ENCODE measurements at regions not wholly inside any gene's neighbourhood (a gene's known extent, or its start where the extent isn't known, plus 50 kb on each side); places are given as distances from the start of the nearest gene placed in this dataset.

DNA sequence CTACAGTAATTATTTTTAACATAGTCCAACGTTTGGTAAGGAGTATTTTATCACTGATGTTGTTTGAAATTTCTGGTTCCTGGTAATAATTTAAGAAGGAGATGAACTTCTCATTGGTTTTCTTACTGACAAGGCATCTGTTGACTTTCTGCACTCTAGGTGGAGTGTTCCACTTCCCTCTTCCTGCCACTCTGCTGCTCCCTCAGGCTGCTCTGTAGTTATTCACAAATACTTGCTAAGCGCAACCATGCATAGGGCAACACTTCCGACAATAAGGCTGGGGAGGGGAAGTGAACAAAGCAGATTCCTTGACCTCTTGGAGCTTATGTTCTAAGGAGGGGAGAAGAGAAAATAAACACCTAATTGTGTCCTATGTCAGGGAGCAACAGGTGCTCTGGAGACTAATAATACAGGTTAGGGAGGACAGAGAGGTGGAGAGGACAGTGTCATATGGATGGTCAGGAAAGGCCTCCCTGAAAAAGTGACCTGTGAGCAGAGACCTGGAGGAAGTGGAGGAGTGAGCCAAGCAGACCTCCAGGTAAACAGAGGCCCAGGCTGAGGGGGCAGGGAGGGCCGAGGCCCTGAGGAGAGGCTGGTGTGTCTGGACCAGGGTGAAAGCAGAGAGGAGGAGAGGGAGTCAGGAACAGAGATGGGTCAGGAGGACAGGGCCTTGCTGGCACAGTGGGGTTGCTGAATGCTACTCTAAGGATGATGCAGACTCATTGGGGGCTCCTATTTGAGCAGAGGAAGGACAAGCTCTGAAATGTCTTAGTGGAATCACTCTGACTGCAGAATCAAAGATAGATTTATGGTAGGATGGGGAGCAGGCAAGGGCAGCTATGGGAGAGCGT, 134.8 kb upstream of the SLC24A3 start:
- DNase-seq: no peak

DNA sequence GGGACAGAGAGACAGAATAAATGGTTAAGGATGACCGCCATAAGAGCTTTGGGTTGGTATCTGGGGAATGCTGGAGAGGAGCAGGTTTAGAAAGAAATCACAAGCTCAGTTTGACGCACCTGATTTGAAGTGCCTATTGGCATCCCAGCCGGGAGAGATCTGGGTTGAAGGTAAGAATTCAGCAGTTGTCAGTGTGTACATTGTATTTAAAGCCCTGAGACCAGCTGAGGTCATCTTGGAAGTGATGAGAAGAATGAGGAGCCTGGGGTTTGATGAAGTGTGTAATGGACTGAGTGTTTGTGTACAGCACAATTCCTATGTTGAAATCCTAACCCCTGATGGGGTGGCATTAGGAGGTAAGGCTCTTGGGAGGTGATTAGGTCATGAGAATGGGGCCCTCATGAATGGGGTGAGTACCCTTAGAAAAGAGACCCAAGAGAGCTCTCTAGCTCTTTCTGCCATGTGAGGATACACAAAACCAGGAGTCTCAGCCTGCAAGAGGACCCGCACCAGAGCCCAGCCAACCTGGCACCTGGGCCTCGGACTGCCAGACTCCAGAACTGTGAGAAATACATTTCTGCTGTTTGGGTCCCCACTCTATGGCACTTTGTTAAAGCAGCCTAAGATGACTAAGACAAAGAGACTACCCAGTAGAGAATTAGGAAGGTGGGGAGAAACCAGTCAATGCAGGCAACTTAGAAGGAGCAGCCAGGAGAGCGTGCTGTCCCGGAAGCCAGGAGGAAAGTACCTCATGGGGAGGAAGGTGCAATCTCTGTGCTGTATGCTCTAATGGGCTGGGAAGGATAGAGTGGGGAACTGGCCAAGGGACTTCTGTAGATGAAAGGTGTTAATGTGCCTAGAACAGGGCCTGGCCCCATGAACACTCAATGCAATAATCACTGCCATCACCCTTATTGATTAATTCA, 133.7 kb upstream of the SLC24A3 start:
- DNase-seq: no peak

DNA sequence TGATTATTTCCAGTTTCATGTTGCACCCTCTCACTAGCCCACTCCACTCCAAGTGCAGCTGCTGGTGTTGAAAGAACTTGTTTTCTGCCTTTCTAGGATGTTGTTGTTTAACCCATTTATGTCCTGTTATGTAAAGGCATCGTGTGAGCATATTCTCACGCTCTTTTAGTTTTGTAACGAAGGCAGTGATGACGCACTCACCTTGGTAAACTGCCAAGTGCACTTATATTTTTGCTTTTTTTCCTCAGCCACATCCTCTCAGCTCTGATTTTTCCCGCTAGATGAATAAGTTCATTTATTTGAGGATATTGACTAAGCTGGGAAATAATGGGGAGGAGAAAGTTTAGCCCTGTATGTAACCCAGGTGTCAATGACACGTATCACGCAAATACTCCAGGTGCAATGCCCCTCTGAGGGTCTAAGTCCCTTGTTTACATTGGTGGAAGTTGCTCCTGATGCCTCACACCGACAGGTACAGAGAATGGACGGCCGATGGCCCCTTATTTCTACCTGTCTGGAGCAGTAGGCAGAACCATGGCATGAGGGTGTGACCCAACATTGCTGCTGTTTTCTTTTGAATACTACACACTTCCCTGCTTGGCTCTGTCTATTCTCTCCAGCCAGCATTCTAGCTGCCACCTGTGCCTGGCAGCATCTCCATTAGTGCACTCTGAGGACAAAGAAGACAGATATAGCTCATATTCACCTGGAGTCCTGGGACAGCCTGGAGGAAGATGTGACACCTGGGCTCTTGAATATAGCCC, 132.7 kb upstream of the SLC24A3 start:
- DNase-seq: no peak

DNA sequence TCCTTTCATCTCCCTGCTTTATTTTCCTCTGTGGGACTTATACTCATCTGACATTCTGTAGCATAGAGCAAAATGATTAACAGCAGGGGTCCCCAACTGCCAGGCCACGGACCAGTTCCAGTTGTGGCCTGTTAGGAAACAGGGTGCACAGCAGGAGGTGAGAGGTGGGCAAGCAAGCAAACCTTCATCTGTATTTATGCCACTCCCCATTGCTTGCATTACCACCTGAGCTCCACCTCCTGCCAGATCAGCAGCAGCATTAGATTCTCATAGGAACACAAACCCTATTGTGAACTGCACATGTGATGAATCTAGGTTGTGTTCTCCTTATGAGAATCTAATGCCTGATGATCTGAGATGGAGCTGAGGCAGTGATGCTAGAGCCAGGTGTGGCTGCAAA, 130.5 kb upstream of the SLC24A3 start:
- DNase-seq: no peak

DNA sequence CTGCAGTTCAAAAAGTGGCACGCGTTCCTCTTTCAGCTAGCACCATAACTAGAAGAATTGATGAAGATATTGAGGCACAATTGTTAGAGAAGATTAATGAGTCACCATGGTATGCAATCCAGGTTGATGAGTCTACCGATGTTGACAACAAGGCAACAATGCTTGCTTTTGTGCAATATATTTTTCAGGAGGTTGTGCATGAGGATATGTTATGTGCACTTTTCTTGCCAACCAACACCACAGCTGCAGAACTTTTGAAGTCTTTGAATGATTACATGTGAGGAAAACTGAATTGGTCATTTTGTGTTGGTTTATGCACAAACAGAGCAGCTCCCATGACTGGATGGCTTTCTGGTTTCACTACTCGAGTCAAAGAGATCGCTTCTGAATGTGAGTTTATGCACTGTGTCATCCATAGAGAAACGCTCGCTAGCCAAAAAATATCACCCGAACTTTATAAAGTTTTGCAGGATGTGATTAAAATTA, 129.3 kb upstream of the SLC24A3 start:
- DNase-seq: no peak

DNA sequence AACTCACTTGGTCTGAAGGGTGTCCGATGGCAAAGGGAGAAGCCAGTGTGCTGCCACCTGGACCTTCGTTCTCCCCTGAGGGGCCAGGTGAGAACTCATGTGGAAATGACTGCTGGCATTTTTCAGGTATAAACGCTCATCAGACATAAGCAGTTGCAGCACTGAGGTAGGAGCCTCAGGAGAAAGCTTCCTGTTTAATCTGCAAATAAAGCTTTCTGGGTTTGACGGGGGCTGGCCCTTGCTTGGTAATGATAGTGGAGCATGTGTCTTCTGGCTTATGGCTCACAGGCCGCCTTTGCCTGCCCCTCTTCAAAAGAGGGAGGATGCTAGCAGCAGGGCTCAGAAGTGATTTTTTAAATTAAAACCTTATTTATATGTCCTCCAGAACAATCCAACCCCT, 122.1 kb upstream of the SLC24A3 start:
- DNase-seq: no peak

DNA sequence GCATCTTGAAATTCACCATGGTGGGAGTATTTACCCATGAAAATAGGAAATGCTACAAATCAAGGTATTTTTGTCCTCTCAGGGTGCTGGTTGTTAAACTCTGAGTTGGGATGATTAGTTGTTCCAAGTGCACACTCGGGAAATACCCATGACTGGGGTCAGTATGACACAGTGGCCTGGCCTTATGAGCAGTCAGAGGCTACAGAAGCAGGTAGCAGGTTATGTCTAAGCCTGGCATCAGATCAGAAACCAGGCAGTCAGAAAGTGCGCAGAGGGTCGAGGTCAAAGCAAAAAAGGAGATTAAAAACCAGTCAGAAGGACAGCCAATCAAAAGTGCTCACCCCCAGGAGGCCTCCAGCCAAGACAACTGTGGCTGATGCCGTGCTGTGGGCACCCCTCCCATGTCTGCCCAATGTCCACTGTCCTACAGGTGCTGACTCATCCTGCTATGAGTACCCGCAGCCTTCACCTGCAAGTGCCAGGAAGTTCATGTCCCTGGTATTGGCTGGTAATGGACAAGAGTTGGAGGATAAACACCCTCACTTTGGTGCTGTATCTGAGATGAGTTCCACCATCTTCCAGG, 117.4 kb upstream of the SLC24A3 start:
- no peak for DNase-seq

DNA sequence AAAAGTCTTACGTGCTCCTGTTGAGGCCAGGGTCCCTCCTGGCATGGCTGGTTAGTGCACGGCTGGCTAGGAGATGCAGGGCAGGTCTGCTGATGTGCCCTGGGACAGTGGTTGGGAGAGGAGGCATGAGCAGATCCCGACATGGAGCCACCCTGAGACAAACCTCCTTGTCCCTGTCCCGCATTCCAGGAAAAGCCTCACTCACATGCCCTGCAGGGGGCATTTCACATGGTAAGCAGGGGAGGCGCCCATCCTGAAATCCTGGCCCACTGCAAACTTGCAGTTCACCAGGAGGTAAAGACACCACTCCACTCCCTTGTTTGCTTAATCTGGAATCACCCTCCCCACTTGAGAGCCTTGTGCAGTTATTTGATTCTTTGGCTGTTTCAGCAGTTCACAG, 116.7 kb upstream of the SLC24A3 start:
- DNase-seq: no peak

DNA sequence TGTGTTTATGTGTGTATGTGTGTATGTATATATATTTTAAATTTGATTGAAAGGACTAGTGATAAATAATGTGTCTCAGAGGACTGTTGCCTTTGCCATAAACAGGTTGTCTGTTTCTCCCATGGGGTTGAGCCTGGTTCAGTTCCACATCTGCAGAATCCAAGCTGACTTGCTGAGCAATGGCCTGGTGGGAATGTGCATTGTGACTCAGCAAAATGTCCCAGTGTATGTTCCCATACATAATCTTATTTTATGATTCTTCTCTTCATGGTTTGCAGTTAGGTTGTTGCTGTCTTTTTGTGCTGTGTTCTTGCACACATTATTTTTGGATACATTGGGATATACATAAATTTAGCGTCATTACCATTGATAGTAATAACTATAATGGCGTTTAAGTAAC, 115.6 kb upstream of the SLC24A3 start:
- peak in 1 of 3 donors; percentile 7 for DNase-seq

DNA sequence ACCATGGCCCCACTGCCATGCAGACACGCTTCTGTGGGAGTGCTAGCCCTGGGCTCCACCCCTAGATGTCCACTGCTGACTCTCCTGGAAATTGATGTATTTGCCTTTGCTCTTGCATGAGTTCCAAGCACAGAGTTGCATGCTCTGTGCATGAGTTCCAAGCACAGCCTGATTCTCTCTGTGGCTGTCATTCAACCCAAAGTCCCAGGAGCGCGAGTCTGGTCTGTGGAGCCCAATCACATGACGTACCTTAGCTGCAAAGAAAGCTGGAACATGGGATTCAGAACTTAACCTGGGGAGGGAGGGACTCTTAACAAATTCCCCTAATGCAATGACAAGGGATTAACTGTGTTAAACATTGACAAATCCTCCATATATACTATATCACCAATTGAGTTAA, 114.3 kb upstream of the SLC24A3 start:
- DNase-seq: no peak

DNA sequence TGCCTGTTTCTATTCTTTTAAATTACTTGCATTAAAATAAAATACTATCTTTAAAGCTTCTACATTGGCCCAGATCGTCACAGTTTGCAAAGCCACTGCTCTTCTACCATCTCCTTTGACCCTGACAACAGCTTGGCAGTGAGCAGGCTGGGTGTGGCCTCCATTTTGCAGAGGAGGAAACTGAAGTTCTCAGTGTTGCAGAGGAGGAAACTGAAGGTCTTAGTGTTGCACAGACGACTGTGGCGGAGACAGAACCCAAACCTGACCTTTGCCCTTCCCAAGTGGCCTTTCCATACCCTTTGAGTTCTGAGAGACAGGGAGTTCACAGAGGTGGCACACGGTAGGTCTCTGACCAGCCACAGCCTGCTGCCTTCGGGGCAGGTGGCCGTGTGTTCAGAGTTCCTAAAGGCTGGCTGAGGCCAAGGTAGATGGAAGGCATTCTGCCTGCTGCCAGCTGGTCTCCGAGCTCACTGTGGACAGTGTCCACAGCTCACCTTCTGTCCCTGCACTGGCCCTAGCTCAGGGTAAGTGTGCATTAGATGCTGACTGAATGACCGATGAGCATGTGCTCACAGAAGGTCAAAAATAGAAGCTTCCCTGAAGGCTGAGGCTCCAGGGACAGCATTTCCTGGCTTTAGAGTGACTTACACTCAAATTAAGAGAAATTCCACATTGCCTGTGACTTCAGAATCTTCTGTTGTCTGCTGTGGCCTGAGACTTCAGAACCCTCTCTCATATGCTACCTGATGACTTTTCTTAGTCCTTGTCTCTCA, 113.5 kb upstream of the SLC24A3 start:
- no peak for DNase-seq

DNA sequence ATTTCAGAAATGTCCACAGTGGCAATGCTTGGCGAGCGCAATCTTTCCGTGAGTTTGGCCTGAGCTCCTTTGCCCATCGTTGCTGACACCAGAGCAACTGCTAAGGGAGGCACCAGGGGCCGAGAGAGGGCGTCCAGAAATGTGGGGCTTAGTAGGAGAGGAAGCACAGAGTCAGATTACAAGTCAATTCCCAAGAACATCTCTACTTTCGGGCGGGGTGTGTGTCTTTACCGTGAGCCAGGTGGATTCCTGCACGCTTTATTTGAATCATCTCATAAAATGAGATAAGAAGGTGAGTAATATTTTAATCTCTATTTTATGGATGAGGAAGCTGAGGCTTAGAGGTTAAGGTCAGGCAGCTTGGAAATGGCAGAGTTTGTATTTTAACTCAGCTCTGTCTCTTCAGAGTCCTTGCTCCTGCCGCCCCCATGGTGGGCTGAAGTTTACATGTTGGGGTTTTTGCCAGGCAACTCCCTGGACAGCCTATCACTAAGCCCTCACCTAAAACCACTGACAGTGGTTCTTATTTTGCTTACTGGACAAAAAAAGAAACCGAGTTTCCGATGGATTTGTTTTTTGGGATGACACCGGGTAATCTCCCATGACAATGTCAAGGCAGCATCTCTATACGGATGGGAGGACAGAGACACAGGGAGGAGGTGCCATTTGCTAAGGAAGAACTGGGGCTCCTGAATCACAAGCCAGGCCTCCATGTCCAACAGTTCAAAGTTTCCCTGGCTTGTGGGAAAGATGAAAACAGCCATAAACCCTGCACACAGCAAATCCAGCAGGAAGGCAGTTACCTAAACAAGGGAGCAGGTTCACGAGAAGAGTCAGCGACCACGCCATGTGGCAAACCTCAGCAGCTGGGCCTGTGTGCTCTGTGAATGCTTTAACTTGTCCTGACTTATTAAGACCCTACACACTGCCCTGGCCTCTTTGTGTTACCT, 112.6 kb upstream of the SLC24A3 start:
- DNase-seq: no peak

DNA sequence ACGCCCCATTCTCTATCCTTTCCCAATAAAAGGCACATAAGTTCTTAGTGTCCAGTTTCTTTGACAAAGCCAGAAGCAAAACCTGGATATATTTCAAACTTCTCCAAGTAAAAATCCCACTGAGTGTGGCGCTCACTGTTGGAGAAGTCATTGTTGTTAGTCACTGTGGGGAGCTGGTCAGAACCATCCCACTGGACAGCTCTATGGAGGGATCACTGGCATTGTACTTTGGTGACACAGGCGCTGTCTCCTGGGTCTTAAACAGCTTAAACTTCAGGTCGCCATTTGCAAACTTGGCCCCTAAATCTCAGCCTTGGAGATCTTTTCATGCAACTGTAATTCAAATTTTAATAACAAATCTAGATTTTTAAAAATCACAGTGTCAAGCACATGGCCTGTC, 111.5 kb upstream of the SLC24A3 start:
- DNase-seq: no peak

DNA sequence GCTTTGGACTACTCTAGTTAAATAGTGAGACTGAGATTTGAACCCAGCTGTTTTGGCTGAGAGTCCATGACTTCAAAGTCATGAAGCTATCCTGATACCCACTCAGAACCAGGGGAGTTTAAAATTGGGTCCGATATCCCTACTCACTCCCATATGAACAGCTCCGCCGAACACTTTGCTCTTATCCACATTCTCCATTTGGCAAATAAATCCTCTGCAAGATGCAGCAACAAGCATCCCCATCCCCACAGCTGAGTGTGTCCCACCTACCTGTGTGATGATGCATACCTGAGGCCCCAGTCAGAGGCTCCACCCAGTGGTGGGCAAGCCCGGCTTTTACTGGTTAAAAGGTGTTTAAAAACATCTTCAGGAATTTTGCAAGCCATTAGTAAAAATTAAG, 108.3 kb upstream of the SLC24A3 start:
- DNase-seq: no peak

DNA sequence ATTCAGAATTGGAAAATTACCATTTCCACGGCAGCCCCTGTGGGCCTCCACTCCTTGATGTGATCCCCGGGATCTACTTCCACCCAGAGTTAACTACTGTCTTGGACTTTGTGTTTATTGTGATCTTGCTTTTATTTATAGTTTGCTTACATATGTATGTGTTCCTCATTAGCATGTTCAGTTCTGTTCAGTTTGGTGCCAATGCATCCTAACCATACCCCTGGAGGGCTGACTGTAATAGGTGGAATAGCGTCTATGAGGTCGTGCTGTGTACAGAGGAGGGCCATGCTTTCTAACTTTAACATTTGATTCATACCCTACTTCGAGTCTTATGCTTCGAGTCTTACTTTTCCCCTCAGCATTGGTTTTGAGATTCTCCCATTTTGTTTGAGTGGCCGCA, 104.3 kb upstream of the SLC24A3 start:
- no peak for DNase-seq

DNA sequence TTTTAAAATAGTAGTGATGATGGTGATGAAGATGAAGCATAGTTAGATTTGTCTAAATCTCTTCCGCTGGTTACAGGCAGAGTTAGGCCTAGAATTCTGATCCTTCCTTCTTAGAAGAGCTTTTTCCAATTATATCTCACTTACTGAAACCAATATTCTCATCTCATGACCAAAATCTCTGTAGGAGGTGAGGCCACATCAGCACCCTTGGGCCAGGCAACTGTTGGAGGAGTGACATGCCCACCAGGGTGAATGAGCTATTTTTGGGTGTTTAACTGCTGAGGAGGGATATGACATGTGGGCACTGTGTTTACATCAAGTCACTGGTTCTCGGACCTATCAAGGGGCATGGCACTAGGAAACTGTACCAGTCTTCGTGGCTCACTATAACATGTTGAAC, 102.2 kb upstream of the SLC24A3 start:
- no peak for DNase-seq

DNA sequence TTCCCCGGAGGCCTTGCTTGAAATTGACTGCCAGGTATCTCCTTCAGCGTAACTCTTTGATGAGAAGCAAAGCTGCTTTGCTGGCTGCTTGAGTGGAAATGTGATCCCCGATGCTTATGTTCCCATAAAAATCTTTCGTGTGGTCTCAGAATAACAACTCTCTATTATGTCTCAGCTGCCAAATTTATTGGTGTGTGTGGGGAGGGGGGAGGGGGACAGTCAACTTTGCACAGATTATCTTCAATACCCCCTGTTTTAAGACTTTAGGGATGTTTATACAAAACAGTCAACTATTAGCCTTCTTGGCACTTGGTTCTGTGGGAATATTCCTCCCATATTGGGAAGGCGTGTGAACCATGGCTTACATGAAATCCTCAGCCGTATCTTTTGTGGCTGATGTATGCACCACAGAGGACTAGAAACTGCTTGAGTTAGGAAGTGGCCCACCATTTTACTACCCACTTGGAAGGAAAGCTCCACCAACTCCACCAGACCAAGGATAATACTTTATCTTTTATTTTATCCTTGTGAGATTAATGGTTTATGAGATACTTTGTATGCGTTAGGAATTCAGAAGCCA, 101.5 kb upstream of the SLC24A3 start:
- peak in 1 of 3 donors; percentile 35 for DNase-seq

DNA sequence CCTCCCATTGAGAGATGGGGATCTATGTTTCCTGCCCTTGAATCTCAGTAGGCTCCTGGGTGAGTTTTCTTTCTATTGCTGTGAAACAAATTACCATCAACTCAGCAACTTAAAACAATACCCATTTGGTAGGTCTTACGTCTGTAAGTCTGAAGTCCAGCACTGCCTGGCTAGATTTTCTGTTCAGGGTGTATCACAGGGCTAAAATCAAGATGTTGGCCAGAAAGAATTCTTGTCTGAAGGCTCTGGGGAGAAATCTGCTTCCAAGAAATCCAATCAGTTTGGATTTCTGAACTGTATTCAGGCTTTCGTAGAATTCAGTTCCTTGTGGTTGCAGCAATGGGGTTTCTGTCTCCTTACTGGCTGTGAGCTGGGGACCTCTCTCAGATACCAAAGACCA, 99.6 kb upstream of the SLC24A3 start:
- DNase-seq: peak in 1 of 3 donors; percentile 34

DNA sequence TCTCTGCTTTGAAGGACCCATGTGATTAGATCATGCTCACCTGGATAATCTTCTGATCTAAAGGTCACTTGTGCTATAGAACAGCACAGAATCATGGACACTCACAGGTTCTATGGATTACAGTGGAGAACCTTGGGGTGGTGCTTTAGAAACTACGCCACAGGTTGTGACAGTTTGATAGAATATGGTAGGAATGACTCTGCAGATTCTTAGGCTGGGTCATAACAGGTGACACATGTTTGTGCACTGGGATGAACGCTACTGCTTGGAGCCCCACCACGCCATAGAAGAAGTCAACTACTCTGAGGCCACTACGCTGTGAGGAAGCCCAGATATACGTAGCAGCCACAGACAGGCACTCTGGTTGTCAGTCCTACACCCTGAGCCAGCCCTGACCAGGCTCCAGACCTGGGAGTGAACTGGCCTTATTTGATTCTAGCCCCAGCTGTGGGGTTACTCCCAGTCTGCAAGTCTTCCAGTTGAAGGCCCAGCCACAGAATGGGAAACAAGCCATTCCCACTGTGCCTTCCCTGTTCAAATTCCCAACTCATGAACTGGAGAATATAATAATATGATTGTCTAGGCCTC, 99.0 kb upstream of the SLC24A3 start:
- DNase-seq: no peak

Data from muscle of back (tissue), 3 donors.